ENCODE measurements at regions not wholly inside any gene's neighbourhood (a gene's known extent, or its start where the extent isn't known, plus 50 kb on each side); places are given as distances from the start of the nearest gene placed in this dataset.
A peak's percentile ranks its signal among the peaks of the same experiment; 100 is the strongest.

DNA sequence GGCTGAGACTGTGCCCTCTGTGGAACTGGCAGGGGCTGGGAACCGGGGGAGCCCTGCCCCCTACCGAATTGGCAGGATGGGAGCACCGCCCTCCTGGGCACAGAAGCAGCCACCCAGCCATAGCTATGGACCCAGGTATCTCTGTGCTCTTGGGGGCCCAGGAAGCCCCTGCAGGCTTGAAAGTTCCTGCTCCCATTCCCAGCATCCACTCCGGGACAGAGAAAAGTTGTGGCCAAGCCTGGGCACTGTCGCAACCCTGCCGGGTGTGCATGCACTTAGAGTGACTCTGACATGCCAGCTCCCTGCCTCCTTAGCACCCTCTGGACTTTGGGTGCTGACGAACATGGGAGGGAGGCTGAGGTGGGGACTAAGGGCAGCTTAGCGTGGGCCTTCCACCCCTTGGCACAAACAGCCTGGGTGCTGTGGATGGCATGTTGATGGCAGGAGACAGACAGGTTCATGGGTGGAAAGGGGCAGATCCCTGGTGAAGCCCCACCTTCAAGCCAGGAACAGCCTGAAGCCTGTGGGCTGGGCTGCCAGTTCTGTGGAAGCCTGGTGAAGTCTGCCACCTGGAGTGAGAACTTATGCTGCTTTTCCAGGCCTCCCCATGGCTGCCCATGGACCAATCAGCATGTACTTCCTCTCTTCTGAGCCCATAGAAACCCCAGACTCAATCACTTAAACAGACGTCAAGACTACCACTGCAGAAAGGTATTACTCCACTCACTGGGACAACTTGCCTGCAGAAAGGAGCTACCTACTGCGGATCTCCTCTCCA is 279.0 kb downstream of the ATXN7L3B start:
- DNase-seq (ENCODE audit: low read depth) = peak; percentile 7

GRCh38 chr12:74817499-74817898 is 279.9 kb downstream of the ATXN7L3B start:
- DNase-seq (ENCODE audit: low read depth) = no peak

- DNase-seq (ENCODE audit: low read depth) = no peak
Measured at GRCh38 chr12:74818412-74818811, 280.8 kb downstream of the ATXN7L3B start.

DNA sequence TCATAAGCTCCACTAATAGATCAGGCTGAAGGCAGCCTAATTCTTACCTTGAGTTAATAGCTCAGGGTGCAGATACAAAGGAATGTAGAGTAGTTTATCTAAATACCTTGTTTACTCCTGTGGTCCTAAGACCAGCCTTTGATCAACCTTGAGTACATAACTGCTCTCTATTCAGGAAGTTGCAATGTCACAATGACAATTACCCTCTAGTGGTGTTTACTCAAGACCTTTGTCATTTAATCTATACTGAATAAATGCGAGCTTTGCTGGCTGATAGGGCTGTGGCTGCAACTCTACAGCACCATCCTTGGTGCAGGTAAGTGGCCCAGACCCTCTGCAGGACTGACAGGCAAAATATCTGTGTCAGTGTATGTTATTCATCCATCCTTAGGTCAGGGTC is 282.7 kb downstream of the ATXN7L3B start:
- DNase-seq (ENCODE audit: low read depth) = no peak

DNA sequence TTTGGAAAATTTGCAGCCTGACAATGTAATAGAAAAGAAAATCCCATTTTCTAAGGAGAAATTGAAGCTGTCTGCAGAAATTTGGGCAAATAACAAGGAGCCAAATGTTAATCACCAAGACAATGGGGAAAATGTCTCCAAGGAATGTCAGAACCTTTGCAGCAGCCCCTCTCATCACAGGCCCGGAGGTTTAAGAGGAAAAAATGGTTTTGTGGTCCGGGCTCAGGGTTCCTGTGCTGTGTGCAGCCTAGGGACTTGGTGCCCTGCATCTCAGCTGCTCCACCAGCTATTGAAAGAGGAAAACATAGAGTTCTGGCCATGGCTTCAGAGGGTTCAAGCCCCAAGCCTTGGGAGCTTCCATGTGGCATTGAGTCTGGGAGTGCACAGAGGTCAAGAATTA is 298.9 kb downstream of the ATXN7L3B start:
- no peak for DNase-seq (ENCODE audit: low read depth)

DNA sequence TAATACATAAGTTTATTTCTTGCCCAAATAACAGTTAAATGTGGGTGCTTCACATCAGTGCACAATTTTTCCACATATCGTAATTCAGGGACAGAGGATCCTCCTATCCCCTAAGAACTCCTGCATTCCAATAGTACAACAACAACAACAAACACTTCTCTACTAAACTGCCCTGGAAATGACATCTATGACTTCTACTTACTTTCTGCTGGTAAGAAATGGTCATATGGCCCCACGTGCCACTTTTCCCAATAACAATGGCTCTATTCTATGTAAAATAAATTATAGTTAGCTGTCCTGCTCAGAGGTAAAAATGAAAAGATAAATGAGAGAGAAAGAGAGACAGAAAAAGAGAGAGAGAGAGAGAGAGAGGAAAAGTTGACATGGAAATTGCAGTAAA is 308.5 kb downstream of the ATXN7L3B start:
- DNase-seq (ENCODE audit: low read depth) = no peak

DNA sequence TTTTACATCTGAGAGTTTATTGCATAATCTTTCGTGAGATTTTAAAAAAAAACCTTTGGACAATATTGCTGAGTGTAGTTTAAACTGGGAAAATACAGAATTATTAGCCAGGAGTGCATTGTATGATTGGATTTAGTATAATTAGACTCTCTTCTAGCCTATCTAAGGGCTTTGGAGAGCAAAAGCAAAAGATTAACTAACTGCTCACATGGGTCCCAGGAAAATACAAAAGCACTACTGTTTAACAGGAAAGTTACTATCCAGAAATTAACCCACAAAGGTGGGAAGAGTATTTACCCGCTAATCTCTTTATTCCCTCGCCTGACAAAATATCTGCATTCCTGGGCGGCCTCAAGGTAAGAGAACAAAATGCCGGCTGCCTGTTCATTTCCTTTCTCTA is 309.5 kb downstream of the ATXN7L3B start:
- DNase-seq (ENCODE audit: low read depth) = no peak

- no peak for DNase-seq (ENCODE audit: low read depth)
Measured at GRCh38 chr12:74848006-74848405, 310.4 kb downstream of the ATXN7L3B start.

DNA sequence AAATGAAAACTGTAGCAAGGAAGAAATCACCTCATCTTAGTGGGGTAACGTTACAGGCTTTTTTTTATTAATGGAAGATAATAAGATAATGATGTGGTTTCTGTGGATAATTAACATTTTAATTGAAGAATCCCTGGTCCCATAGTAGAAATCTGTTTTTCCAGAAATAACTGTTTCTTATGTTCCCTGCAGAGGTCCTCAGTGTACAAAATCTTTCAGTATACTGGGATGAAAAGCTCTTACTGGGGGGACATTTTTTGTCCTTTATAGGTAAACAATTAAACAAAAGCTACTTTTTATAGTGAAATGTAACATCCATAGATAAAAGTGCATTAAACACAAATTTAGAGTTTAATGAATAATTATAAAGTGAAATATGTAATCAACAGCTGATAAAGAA is 312.2 kb downstream of the ATXN7L3B start:
- no peak for DNase-seq (ENCODE audit: low read depth)

DNA sequence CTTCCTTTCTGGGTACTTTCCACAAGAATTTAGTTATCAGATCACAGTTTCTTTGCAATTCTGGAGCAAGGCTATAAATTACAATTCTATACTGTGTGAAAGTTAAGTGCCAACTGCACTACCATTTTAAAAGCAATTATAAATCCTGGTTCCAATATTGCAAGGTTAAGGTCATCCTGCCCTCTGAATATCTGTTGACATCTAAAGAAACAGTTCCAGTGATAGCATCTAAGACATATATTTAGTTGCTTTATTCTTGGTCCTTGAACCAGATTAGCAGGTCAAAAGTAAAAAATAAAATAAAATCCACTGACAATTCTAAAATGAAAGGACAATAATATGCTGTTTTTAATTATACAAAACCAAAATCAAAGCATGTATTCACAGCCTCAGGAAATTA is 334.2 kb downstream of the ATXN7L3B start:
- DNase-seq (ENCODE audit: low read depth) = no peak

DNA sequence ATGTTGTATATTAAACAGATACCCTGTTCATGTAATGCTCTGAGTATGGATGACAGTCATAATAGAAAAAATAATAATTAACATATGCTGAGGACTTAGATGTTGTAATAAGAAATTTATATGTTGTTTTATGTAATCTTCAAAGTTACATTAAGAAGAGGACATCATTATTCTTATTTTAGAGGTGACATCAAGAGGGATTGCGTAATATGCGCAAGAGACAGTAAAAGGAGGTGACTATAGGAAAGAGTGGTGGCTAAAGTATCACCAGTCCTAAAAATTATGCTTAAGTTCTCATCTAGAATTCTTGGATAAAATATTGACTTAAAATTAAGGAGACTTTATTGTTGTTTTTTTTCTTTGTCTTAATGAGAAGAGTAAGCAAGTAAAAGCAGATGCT is 323.9 kb downstream of the KCNC2 start:
- no peak for DNase-seq (ENCODE audit: low read depth)

DNA sequence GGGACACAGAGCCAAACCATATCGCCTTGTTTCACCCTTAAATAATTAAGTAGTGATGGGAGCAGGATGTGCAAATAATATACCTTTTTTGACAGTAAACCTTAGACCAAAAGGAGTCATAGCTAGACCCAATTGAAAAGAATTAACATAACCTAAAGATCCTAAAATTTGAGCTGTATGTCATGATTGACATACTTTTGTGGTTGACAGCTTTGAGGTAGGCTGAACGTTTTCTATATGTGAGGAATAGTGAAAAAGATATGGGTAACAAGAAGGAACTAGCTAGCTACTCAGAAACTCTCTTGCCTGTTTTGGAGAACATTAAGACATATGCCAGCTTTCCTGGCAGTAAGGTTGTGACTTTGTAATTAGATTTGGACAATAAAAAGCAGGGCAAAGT is 320.6 kb downstream of the KCNC2 start:
- no peak for DNase-seq (ENCODE audit: low read depth)

GRCh38 chr12:74889563-74890236 is 319.9 kb downstream of the KCNC2 start:
- DNase-seq (ENCODE audit: low read depth) = peak; percentile 34

- peak; percentile 78 for DNase-seq (ENCODE audit: low read depth)
Measured at GRCh38 chr12:74890237-74890599, 319.4 kb downstream of the KCNC2 start.

DNA sequence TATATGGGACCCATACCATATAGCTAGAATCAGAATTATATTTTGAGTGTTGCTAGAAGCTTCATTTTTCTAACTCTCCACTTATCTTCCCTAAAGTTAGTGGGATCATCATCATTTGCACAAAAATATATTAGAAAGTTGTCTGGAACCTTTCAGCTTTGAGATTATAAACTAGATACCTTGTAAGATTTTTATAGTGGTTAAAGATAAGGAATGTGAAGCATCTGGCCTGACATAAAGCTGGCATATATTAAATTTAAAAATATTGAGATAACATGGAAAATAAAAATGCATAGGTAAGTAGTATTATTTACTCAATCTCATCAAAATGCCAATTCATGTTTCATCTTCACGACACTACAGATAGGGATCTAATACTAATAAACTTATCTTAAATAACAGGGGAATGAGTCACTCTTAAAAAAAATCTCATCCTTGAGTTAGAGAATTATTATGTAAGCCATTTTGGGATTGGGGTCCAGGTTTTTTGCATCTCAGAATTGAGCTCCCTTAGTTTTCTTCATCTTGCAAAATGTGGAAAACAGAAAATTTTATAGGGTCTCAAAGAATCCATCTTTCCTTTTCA is 318.5 kb downstream of the KCNC2 start:
- no peak for DNase-seq (ENCODE audit: low read depth)

DNA sequence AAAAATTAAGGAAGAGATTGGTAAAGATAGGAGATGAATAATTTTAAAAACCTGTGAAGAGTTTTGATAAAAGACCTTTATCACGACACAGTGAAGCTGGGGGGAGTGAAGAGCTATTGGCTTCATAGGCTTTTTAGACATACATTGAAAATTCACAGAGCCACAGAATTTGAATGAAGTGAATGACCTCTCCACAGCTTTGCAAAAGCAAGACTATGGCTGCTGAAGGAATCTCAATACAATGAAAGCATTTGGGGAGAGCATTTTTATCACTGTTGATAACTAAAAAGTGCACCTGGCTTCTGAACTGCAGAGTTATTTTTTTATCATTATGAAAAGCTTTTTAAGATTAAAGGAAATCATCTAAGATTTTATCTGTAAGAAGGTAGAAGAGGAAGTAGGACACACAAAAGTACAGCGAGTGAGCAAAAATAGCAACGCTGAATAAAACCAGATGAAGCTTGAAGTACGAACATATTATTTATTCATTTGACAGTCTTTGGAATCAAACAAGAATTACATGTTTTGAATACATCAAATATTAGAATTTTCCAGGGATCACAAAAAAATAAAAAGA is 317.5 kb downstream of the KCNC2 start:
- no peak for DNase-seq (ENCODE audit: low read depth)

GRCh38 chr12:74896186-74896585 is 313.5 kb downstream of the KCNC2 start:
- DNase-seq (ENCODE audit: low read depth) = peak; percentile 21

- DNase-seq (ENCODE audit: low read depth) = no peak
Measured at GRCh38 chr12:74897425-74898211, 312.0 kb downstream of the KCNC2 start.

DNA sequence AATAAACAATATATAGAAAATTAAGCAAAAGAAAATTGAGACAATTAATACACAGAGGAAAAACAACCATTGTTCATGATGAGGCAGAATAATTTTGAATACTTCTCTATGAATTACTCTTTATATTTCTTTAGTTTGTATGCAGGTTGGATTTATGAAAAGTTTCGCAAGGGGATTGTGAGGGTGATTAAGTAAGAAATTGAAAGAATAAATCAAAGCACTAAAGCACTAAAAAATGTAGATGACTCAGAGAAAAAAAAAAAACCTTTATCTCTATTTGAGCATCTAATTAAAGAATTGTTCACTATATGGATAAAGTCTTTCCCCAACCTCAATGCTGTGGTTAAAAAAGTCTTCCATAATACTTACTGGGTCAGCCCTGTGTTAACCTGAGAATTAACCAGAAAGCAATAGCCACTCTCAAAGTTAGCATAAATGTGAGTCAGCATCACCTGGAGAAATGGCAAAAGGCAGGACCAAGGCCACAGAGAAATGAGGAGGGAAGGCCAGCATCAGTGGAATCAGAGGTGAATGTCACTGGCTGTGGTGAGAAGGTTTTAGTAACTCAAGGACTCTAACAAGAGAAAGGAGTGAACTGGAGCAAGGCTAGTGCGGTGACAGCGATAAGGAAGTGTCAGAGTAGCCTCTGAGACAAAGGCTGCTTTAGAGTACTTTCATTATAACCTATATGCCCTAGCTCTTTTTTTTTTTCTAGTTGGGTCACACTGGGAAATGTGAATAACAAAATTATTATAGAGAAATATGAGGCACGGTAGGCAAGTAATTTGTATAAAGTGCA is 310.4 kb downstream of the KCNC2 start:
- no peak for DNase-seq (ENCODE audit: low read depth)

GRCh38 chr12:74900232-74900631 is 309.4 kb downstream of the KCNC2 start:
- no peak for DNase-seq (ENCODE audit: low read depth)

DNA sequence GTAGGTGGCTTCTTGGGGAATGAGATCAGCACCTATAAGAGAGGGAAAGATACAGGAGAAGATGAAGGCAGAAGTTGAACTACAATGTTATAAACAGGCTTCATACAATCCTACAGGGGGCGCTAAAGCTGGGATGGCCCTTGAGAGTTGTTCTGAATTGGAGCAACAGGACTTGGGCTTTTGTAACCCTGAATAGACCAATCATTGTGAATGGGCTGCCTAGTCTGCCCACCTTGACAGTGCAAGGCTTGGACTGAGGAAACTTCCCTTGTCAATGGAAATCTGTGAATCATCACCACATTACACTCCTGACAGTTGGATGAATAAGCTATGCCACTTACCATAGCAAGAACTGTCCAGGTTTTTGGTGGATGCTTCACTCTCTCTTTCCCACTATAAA is 306.1 kb downstream of the KCNC2 start:
- peak; percentile 12 for DNase-seq (ENCODE audit: low read depth)

Measured in Daoy (cell line).